ENCODE measurements at regions not wholly inside any gene's neighbourhood (a gene's known extent, or its start where the extent isn't known, plus 50 kb on each side); places are given as distances from the start of the nearest gene placed in this dataset.

DNA sequence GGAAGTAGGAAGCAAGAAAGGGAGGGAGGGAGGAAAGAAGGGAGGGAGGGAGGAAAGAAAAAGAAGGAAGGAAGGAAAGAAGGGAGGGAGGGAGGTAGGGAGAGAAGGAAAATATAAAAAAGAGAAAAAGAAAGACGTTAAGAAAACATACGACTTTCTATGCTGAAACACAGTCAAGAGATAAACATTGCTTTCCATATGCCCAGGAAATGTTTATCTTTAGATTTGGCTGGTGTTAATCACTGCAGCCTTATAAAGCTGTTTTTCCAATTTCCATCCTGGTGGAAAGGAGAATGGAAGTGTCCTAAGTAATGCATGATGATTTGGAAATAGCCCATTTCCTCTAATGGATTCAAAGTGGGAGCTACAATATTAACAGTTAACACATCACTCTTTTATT, 524.3 kb downstream of the MTRR start:
- no peak for DNase-seq (ENCODE audit: low read depth in 2 of 2)

DNA sequence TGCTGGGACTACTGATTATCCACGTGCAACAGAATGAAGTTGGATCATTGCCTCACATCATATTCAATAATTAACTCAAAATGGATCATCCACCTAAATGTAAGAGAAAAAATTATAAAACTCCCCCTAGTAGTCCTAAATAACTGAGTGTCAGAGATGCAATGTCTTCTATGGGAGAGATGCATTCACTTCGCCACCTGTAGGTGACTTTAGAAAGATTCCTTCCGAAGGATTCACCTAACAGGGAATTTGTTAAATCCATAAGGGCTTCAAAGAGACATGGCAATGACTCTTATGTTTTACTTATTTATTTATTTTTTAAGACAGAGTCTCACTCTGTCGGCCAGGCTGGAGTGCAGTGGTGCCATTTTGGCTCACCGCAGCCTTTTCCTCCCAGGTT, 526.0 kb downstream of the MTRR start:
- DNase-seq (ENCODE audit: low read depth in 2 of 2), result no peak

DNA sequence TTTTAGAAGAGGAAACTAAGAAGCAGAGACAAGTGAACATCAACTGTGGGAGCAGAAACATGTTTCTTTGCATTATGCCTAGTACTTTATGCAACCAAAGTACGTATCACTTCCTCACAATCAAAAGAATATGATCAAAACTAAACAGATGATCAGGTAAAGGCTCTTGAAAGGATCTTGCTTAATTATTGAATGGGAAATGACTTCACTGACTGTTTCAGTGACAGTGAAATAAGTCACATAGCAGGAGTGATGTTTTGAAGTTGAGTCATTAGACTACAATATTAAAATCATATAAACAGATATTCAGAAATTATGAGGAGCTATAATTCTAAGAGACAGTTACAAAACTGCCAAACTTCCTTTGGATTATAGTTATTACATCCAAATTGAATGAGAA, 527.3 kb downstream of the MTRR start:
- no peak for DNase-seq (ENCODE audit: low read depth in 2 of 2)

DNA sequence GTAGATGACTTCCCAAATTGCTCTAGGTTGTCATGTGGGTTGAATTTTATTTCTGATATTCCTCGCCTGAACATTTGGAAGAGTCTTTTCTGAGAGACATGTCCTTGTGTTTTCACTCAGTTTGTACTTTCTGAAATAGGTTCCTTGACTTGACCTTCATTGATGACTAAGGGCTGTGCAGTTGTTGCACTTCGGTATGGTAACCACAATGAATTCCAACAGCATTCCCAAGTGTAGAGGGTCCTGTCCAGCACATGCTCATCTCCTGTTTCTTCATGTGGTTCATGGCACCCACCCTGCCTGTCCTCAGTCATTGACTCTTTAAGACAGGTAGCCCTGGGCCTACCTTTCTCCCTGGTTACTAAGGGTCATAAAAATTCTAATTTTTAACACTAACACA, 527.8 kb downstream of the MTRR start:
- no peak for DNase-seq (ENCODE audit: low read depth in 2 of 2)

DNA sequence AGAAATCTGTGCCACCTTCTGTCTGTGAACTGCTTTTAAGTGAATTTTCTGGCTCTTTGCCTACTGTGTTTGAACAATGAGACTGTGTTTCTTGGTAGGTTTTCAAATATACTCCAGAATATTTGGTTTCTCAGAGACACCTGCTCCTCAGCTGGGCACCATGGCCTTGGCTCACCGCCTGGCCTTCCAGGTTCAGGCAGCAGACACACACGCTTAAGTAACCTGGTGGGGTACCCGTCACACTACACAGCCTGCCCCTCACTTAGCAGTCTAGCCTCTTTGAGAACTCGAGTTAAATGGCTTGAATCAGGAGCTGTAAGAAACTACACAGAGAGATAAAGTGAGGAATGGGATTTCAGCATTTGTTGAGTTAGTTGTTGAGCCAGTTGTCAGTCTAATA, 530.5 kb downstream of the MTRR start:
- DNase-seq (ENCODE audit: low read depth in 2 of 2), result no peak

DNA sequence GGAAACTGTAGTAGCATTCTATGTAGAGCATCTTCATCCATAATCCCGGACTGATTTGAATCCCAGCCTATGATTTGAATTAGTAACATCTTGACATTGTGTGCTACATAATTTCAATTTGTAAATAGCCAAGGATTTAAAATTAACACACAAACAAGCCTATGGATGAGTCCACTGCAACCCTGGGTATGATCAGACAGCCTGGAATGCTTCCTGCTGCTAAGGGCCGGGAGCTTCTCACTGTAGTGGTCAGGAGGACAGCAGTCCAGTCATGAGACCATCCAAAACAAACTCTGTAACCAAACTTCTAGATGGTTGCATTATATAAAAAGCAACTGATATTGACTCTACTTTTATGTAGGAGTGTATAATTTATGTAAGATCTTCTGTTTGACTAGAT, 539.3 kb downstream of the MTRR start:
- DNase-seq (ENCODE audit: low read depth in 2 of 2), result no peak

DNA sequence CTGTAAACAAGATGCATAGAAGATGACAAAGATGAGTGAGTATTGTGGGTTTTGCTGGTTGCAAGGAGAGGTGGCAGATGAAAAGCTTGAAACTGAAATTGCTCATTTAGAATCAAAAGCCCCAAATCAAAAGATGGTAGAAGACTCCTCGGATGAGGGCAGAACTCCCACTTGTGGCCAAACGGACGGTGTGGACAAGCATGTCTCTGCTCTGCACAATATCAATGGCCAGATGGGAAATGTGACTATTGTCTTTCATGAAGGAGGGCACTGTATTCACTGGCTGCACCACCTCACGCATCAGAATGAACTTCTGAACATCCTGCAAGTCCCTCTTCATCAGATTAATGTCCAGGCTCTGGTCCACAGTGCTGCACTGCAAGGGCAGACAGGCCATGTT, 541.7 kb downstream of the MTRR start:
- no peak for DNase-seq (ENCODE audit: low read depth in 2 of 2)

DNA sequence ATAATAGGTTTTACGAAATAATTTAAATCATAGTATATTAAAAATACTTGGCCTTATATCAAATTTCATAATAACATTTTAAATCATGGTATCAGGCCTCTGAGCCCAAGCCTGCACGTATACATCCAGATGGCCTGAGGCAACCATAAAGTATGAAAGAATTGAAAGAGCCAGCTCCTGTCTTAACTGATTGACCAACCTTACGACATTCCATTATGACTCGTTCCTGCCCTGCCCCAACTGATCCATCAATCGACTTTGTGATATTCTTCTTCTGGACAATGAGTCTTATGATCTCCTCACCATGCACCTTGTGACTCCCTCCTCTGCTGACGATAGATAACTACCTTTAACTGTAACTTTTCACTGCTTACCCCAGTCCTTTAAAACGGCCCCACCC, 545.0 kb downstream of the MTRR start:
- DNase-seq (ENCODE audit: low read depth in 2 of 2), result no peak

DNA sequence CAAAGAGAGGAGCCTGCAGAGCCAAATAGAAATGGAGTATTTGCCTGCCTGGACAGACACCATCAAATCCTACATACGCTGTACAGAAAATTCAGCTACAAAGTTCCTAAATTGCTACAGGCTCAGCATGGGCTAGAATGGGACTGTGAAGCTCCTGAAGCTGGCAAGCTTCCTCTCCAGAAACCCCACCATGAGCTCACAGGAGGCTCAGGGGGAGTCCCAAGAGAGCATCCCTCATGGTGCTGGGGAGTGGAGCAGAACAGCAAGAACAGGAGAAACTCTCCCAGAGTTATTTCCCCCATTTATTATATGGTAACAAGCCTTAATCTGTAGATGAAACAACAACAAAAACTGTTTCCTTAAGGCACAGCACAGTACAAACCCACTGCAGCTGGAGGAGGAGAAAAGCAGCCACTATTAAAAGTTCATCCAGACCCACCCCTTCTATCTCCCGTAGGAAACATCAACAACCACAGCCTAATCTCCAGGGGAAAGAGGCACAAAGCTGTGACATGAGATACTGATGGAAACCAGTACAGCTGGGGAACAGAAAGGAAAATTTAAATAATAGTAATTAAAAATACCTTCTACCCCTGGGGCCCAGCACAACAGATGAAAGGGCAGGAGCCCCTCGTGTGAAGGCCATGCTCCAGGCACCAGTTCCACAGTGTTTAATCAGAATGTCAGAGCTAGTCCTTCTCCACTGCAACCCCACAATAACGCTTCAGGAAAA, 548.5 kb downstream of the MTRR start:
- DNase-seq (ENCODE audit: low read depth in 2 of 2), result no peak

DNA sequence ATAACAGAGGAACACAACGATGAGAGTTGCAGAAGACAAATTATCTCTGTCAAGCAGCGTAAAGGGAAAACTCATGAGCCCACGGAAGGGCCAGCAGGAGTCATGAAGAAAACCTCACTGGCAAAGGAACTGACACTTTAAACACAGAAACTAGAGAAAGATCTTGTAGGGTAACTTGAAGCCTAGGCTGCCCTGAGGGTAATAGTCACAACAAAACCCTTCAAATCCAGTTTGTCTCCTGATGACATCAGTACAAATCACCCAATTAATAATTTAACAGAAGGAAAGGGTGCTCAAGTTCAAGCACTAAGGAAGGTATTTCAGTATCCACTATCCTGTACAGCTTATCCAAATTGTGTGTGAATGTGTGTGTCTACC, 549.1 kb downstream of the MTRR start:
- no peak for DNase-seq (ENCODE audit: low read depth in 2 of 2)

DNA sequence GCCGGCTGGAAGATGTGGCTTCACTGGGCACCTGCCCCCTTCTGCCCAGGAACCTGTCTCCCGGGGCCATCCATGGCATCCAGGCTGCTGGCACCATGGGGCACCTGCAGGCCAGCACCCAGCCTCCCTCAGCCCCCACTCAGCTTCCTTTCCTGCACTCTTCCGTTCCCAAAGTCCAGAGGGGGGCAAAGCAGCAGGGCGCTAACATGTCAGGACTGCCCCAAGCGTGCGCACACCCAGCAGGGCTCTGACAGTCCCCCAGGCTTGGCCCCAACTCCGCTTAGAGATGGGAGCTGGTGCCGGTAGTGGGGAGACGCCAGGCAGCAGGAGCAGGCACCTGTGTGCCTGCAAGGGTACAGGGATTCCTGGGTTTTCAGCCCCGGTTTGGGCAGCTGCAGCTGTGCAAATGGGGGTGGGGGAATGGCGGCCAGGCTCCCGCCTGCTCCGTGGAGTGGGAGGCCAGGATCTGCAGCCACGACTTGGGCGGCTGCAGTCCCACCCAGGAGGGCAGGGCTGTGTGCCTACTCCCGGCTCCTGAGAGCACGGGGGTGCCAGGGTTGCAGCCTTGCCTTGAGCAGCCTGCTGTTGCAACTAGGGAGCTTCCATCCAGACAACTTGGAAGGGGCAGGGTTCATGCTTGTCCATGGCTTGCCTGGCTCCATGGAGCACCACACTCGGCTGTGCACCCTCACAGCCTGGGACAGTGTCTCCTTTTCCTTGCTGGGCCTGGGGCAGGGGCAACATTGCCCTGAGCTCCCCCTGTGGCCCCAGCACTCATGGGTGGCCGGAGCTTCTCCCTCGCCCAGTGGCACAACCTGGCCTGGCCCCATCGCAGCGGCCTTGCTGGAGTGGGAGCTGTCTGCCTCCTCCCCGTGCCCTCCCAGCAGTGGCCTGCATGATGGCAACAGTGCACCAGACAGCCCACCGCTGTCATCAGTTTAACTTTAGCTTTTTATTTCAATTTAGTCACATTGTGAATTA, 561.1 kb downstream of the MTRR start:
- no peak for DNase-seq (ENCODE audit: low read depth in 2 of 2)

DNA sequence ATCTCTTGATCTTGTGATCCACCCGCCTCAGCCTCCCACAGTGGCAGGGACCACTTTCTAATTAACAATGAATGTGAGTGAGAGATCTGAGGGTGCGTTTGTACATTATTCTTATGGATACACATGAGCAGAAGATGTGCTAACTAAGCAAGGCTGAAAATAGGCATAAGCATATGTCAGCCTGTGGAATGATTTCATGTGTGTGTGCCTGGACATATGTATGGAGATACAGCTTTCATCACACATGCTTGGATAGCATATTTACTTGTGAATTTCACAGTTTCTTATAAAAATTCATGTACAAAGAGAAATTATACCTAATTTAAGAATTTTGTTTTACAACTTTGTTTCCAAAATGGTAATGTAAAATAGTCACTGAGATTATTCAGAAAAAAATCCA, 565.6 kb downstream of the MTRR start:
- DNase-seq (ENCODE audit: low read depth in 2 of 2), result no peak

DNA sequence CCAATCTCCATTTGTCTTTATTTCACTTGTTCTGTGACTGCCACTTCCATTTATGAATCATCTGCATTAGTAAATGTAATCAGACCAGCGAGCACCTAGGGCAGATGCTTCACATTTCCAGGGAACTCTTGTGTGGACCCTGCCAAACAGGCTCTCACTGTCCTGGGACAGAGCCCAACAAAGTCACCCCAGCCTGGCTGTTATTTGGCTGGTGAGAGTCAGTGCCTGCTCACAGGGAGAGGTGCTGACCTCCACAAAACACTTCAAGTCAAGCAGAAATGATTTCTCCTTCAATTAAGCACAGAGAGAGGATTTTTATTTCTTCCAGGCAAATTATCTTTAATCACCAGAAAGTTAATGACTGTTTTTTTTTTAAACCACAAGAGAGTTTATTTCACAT, 568.0 kb downstream of the MTRR start:
- no peak for DNase-seq (ENCODE audit: low read depth in 2 of 2)

DNA sequence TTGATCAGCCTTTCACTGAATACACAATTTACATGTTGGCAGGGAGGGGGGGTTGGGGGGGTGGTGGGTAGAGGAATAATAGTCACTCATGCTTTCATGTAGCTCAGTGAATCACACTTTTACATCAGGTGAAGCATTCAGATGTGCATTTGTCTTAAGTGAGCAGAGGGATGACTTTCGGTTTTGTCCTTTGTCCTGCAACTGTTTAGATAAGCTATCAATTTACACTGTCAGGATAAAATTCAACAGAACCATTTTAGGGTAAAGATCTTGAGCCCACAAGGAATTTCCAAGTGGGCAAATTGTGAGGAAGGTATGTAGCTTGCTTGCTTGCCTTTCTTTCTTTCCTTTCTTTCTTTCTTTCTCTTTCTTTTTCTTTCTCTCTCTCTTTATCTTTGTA, 576.2 kb downstream of the MTRR start:
- DNase-seq (ENCODE audit: low read depth in 2 of 2), result no peak

DNA sequence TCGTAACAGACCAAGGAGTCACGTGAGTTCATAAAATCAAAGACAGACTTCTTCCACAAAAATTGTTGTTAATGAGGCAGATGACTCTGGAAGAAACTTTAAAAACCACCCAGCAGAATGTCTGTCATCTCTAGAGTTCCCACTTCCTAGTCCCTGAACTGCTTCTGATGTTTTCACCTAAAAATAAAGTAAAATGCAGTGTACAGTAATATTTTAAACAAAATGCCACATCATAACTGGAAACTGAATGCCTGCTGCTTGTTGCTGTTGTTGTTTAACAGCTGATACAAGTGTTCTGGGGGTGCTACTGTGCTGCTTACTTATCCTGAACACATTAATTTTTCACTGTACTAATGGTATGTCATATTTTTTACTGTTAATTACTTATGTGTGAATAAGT, 577.2 kb downstream of the MTRR start:
- DNase-seq (ENCODE audit: low read depth in 2 of 2), result no peak

DNA sequence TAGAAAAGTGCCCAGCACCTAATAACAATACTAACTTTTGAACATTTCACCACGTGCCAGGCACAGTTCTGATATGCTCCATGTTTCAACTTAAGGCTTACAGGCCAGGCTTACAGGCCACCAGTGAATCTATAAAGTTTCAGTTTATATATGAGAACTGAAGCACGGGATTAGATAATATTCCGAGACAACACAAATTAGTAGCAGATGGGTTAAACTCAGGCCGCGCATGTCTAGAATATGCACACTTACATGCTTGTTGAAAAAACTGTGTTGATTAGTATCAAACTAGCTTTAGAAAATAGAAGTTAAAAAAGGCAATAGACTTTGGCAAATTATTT, 587.9 kb downstream of the MTRR start:
- DNase-seq (ENCODE audit: low read depth in 2 of 2), result no peak

DNA sequence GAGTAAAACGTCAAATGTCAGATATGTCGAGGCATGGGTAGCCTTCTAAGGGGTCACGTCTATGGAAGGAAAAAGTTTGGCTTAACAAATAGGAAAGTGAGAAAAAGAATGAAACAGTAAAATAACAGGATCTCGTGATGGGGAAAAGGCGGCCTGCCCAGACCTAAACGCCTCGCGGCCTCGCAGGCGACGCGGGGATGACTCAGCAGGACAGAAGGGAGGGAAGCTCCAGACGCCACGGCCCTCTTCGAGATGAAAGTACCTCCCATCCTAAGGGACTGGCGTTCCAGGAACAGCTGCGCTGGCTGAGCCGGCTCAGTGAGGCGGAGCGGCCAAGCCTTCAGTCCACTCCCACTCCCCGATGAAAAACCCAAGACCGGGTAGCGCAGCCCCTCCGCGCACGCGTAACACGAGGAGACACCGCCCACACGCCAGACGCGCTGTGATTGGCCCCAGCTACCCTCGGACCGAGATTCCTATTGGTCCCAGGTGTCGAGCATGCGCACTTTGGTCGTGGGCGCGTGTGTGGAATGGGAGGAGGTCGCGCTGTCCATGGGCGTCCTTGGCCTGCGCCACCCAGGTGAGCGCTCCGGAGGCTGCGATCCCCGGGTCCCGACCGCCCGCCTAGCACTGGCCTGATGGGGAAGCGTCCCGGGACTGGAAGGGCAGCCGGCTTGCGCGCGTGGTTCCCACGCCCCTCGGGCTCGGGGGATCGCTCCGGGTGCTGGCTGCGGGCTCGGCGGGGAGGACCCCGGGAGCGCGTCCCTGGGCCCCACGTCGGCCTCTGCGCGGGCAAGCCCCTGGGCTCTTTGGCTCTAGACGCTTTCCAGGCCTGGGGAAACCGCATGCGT, 588.5 kb downstream of the MTRR start:
- DNase-seq (ENCODE audit: low read depth in 2 of 2), result peak; percentile 67 to 79

DNA sequence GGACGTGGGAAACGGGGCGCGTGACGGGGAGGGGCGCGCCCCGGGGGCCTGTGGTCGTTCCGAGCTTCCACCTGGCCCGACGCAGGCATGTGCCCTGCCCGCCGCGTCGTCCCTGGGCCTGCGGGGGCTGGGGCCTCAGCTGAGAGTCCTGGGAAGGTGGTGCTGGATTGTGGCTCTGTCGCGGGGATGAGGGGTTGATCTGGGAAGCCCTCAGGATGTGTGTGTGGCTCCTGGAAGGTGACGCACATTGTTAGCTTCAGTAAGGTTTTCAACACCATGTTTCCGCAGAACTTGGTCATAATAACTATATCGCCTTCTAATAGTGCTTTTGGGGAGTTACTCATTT, 589.1 kb downstream of the MTRR start:
- DNase-seq (ENCODE audit: low read depth in 2 of 2), result no peak

DNA sequence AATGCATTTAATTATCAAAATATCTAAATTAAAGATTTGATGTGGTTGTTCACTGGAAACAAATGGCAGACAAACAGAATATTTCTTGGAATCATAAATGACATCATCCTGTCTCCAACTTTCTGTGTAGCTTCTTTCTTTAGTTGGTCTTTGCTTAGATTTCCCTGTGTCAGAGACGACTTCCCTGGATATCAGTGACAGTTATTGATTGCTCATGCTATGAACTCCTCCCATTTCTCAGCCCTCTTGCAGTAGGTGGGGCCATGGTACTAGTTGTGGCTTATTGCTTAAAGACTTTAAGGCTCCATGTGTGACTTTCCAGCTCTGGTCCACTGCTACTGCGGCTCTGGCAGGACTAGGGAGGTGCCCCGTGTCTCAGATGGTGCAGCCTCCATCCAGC, 592.6 kb downstream of the MTRR start:
- no peak for DNase-seq (ENCODE audit: low read depth in 2 of 2)

DNA sequence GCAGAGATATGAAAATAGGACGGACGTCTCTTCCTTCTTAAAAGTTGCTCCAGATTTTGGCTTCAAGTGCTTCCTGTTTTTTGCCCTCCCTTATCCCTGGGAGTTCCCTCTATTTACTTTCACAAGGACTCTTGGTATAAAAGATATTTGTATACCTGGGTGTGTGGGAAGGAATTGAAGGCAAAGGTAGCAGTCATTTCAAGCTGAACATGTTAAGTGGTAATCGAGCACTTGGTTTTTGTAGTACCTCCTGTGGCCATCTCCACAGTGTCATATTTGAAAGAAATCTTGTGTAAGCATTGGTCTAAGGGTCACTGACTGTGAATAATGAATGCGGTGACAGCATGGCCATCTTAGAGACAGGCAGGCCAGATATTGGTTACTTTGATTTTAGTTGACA, 593.6 kb downstream of the MTRR start:
- DNase-seq (ENCODE audit: low read depth in 2 of 2), result no peak

DNA sequence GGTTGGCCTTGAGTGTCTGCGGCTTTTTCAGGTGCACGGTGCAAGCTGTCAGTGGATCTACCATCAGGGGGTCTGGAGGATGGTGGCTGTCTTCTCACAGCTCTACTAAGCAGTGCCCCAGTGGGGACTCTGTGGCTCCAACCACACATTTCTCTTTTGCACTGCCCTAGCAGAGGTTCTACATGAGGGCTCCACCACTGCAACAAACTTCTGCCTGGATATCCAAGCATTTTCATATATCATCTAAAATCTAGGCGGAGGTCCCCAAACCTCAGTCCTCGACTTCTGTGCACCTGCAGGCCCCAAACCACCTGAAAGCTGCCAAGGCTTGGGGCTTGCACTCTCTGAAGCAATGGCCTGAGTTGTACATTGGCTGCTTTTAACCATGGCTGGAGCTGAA, 601.5 kb downstream of the MTRR start:
- DNase-seq (ENCODE audit: low read depth in 2 of 2), result no peak

DNA sequence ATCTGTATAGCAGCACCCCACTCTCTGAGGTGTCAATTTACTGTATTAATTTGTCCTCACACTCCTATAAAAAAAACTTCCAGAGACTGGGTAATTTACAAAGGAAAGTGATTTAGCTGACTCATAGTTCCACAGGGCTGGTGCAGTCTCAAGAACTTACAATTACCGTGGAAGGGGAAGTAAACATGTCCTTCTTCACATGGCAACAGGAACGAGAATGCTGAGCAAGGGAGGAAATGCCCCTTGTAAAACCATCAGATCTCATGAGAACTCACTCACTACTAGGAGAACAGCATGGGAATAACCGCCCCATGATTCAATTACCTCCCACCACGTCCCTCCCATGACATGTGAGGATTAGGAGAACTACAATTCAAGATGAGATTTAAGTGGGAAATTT, 602.6 kb downstream of the MTRR start:
- no peak for DNase-seq (ENCODE audit: low read depth in 2 of 2)

DNA sequence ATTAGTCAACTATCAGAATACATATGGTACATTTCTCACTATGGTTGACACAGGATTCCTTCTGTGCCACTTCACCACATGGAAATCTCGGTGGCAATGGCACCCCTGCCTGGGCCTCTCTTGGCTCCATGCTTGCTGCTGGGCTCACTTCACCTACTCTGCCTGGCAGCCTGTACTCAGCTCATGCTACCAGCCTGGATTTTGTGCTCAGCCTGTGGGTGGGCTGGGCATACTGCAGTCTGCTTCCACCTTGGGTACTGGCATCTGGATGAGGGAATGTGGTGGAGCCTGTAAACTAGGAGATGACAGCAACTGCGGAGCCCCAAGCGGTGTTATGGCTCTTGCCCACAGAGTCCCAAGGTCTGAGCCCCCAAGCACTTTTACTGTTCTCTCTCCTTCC, 604.1 kb downstream of the MTRR start:
- DNase-seq (ENCODE audit: low read depth in 2 of 2), result no peak
